ENCODE measurements at regions not wholly inside any gene's neighbourhood (a gene's known extent, or its start where the extent isn't known, plus 50 kb on each side); places are given as distances from the start of the nearest gene placed in this dataset.
"Not testable (repeated sequence)": the region's sequence is repeated elsewhere in the genome, so short reads cannot be mapped to it uniquely, and the experiment has no call there.

GRCh38 chr7:13777242-13777641 lies 212.2 kb downstream of the ETV1 start:
- Mint-ChIP-seq H3K36me3 (ENCODE audit: low read depth) (no peaks in the 10 kb centered on the region), H3K27ac (no peak overlapping the region), H3K4me1 (no peaks in the 10 kb centered on the region), H3K4me3 (no peak overlapping the region), H3K9me3 (no peaks in the 10 kb centered on the region), H3K27me3 (no peaks in the 10 kb centered on the region)
- intact Hi-C loops (cut with micrococcal nuclease), result no loop called here
- DNase-seq, result no peak

- Mint-ChIP-seq H3K27me3 (no peaks in the 10 kb centered on the region), H3K4me1 (no peaks in the 10 kb centered on the region), H3K36me3 (ENCODE audit: low read depth) (no peaks in the 10 kb centered on the region), H3K9me3 (no peaks in the 10 kb centered on the region), H3K4me3 (no peak overlapping the region), H3K27ac (no peak overlapping the region)
- intact Hi-C loops (cut with micrococcal nuclease), result no loop called here
- no peak for DNase-seq
Observed at GRCh38 chr7:13778967-13779366, 210.5 kb downstream of the ETV1 start.

GRCh38 chr7:13790611-13791010 lies 198.9 kb downstream of the ETV1 start:
- H3K27me3 Mint-ChIP-seq, result no peaks in the 10 kb centered on the region
- H3K36me3 Mint-ChIP-seq (ENCODE audit: low read depth), result no peaks in the 10 kb centered on the region
- no peak for DNase-seq
- intact Hi-C loops (cut with micrococcal nuclease), result no loop called here
- H3K27ac Mint-ChIP-seq, result no peak overlapping the region
- H3K4me3 Mint-ChIP-seq, result no peak overlapping the region
- no peaks in the 10 kb centered on the region for H3K9me3 Mint-ChIP-seq
- no peaks in the 10 kb centered on the region for H3K4me1 Mint-ChIP-seq

- Mint-ChIP-seq H3K27me3 (no peaks in the 10 kb centered on the region), H3K27ac (no peak overlapping the region), H3K4me1 (no peaks in the 10 kb centered on the region), H3K9me3 (no peaks in the 10 kb centered on the region), H3K36me3 (ENCODE audit: low read depth) (no peaks in the 10 kb centered on the region), H3K4me3 (no peak overlapping the region)
- intact Hi-C loops (cut with micrococcal nuclease), result no loop called here
- DNase-seq, result no peak
Observed at GRCh38 chr7:13792208-13792607, 197.3 kb downstream of the ETV1 start.

GRCh38 chr7:13793926-13794325 lies 195.5 kb downstream of the ETV1 start:
- H3K4me1 Mint-ChIP-seq, result no peaks in the 10 kb centered on the region
- no peaks in the 10 kb centered on the region for H3K9me3 Mint-ChIP-seq
- intact Hi-C loops (cut with micrococcal nuclease), result no loop called here
- no peaks in the 10 kb centered on the region for H3K27me3 Mint-ChIP-seq
- no peak for DNase-seq
- H3K4me3 Mint-ChIP-seq, result no peak overlapping the region
- H3K27ac Mint-ChIP-seq, result no peak overlapping the region
- no peaks in the 10 kb centered on the region for H3K36me3 Mint-ChIP-seq (ENCODE audit: low read depth)

- no peak overlapping the region for H3K27ac Mint-ChIP-seq
- intact Hi-C loops (cut with micrococcal nuclease), result no loop called here
- H3K36me3 Mint-ChIP-seq (ENCODE audit: low read depth), result no peaks in the 10 kb centered on the region
- no peaks in the 10 kb centered on the region for H3K9me3 Mint-ChIP-seq
- no peaks in the 10 kb centered on the region for H3K27me3 Mint-ChIP-seq
- H3K4me1 Mint-ChIP-seq, result no peaks in the 10 kb centered on the region
- DNase-seq, result no peak
- H3K4me3 Mint-ChIP-seq, result no peak overlapping the region
Observed at GRCh38 chr7:13794581-13794980, 194.9 kb downstream of the ETV1 start.

GRCh38 chr7:13797545-13797944 lies 191.9 kb downstream of the ETV1 start:
- H3K4me3 Mint-ChIP-seq, result no peak overlapping the region
- H3K27ac Mint-ChIP-seq, result no peak overlapping the region
- H3K4me1 Mint-ChIP-seq, result no peaks in the 10 kb centered on the region
- intact Hi-C loops (cut with micrococcal nuclease), result no loop called here
- no peaks in the 10 kb centered on the region for H3K36me3 Mint-ChIP-seq (ENCODE audit: low read depth)
- no peaks in the 10 kb centered on the region for H3K9me3 Mint-ChIP-seq
- no peaks in the 10 kb centered on the region for H3K27me3 Mint-ChIP-seq
- no peak for DNase-seq

- Mint-ChIP-seq H3K27ac (no peak overlapping the region), H3K36me3 (ENCODE audit: low read depth) (no peaks in the 10 kb centered on the region), H3K4me1 (no peaks in the 10 kb centered on the region), H3K27me3 (no peaks in the 10 kb centered on the region), H3K9me3 (peaks cover 6% of the 10 kb centered on the region), H3K4me3 (no peak overlapping the region)
- intact Hi-C loops (cut with micrococcal nuclease), result no loop called here
- no peak for DNase-seq
Observed at GRCh38 chr7:13800694-13801448, 188.6 kb downstream of the ETV1 start.

- no peak overlapping the region for H3K27ac Mint-ChIP-seq
- DNase-seq, result no peak
- H3K9me3 Mint-ChIP-seq, result peaks cover 9% of the 10 kb centered on the region
- no peaks in the 10 kb centered on the region for H3K4me1 Mint-ChIP-seq
- H3K27me3 Mint-ChIP-seq, result no peaks in the 10 kb centered on the region
- H3K4me3 Mint-ChIP-seq, result no peak overlapping the region
- intact Hi-C loops (cut with micrococcal nuclease), result no loop called here
- no peaks in the 10 kb centered on the region for H3K36me3 Mint-ChIP-seq (ENCODE audit: low read depth)
Observed at GRCh38 chr7:13801669-13802068, 187.8 kb downstream of the ETV1 start.

- Mint-ChIP-seq H3K9me3 (peaks cover 9% of the 10 kb centered on the region), H3K36me3 (ENCODE audit: low read depth) (no peaks in the 10 kb centered on the region), H3K4me1 (no peaks in the 10 kb centered on the region), H3K4me3 (no peak overlapping the region), H3K27ac (no peak overlapping the region), H3K27me3 (no peaks in the 10 kb centered on the region)
- intact Hi-C loops (cut with micrococcal nuclease), result no loop called here
- DNase-seq, result no peak
Observed at GRCh38 chr7:13802651-13803050, 186.8 kb downstream of the ETV1 start.

GRCh38 chr7:13803134-13803533 lies 186.3 kb downstream of the ETV1 start:
- Mint-ChIP-seq H3K27me3 (no peaks in the 10 kb centered on the region), H3K4me1 (no peaks in the 10 kb centered on the region), H3K9me3 (peaks cover 9% of the 10 kb centered on the region), H3K4me3 (no peak overlapping the region), H3K36me3 (ENCODE audit: low read depth) (no peaks in the 10 kb centered on the region), H3K27ac (no peak overlapping the region)
- DNase-seq, result no peak
- intact Hi-C loops (cut with micrococcal nuclease), result no loop called here

- H3K4me1 Mint-ChIP-seq; H3K4me3 Mint-ChIP-seq; H3K27ac Mint-ChIP-seq; H3K27me3 Mint-ChIP-seq; intact Hi-C loops (cut with micrococcal nuclease); H3K36me3 Mint-ChIP-seq (ENCODE audit: low read depth): not testable (repeated sequence)
- DNase-seq, result peak; percentile 11
- peaks cover 13% of the 10 kb centered on the region for H3K9me3 Mint-ChIP-seq
Observed at GRCh38 chr7:13806089-13806867, 183.2 kb downstream of the ETV1 start.

GRCh38 chr7:13817230-13817629 lies 172.2 kb downstream of the ETV1 start:
- H3K4me1 Mint-ChIP-seq; H3K27me3 Mint-ChIP-seq; H3K9me3 Mint-ChIP-seq; H3K36me3 Mint-ChIP-seq (ENCODE audit: low read depth); intact Hi-C loops (cut with micrococcal nuclease); H3K4me3 Mint-ChIP-seq; H3K27ac Mint-ChIP-seq: not testable (repeated sequence)
- DNase-seq, result peak; percentile 15

- intact Hi-C loops (cut with micrococcal nuclease), result no loop called here
- DNase-seq, result no peak
- no peaks in the 10 kb centered on the region for H3K4me1 Mint-ChIP-seq
- H3K36me3 Mint-ChIP-seq (ENCODE audit: low read depth), result no peaks in the 10 kb centered on the region
- H3K27me3 Mint-ChIP-seq, result no peaks in the 10 kb centered on the region
- no peak overlapping the region for H3K4me3 Mint-ChIP-seq
- H3K9me3 Mint-ChIP-seq, result no peaks in the 10 kb centered on the region
- H3K27ac Mint-ChIP-seq, result no peak overlapping the region
Observed at GRCh38 chr7:13821152-13821787, 168.2 kb downstream of the ETV1 start.

Measured in activated CD4-positive, alpha-beta T cell treated with anti-CD3 and anti-CD28 coated beads, Interleukin-2, amount 10 ng/mL, durations not matched to agents 24 days and 14 days (primary cell).